Erythroblast (primary cell): ENCODE measurements at regions not wholly inside any gene's neighbourhood (a gene's known extent, or its start where the extent isn't known, plus 50 kb on each side); places are given as distances from the start of the nearest gene placed in this dataset.

Source experiments
- GATA1 ChIP-seq: IDR thresholded peaks from 2 replicates; pipeline ENCODE4 v1.6.1; 2011; ENCODE audit warnings: low read depth, mild to moderate bottlenecking, control low read depth, low read length, moderate library complexity
- POLR2A ChIP-seq: IDR thresholded peaks from 2 replicates; pipeline ENCODE4 v1.6.1; 2011; ENCODE audit warnings: mild to moderate bottlenecking, low read length

GRCh38 chr5:39605145-39605544 is 180.4 kb upstream of the DAB2 start:
- TF ChIP-seq POLR2A (no peak), GATA1 (no peak)
